H1 (cell line): ENCODE measurements at regions not wholly inside any gene's neighbourhood (a gene's known extent, or its start where the extent isn't known, plus 50 kb on each side); places are given as distances from the start of the nearest gene placed in this dataset.

Experiments used
- CTCF ChIA-PET: fragments of 300-600 bp; sonication (Branson Sonifier 250); formaldehyde crosslinking; loops from one replicate; lab custom pipeline; 2021; ENCODE audit not compliant: partially characterized antibody; lab: Charles Lee
- POLR2A ChIA-PET: fragments of 300-600 bp; sonication (Branson Sonifier 250); formaldehyde crosslinking; loops from one replicate; lab custom pipeline; 2021; ENCODE audit warnings: inconsistent platforms; ENCODE audit not compliant: partially characterized antibody; lab: Charles Lee
- DNase-seq, 2 experiments: peaks; one replicate each; pipeline versions ENCODE4 v3.0.0 to v3.0.0-alpha.2; 2010 to 2022; ENCODE audit warnings: low spot score in 2 of 2, low read depth in 1 of 2, mixed read lengths in 1 of 2
- FAIRE-seq: peaks from 2 replicates; lab custom pipeline; 2011; peaks lifted over from hg19 to GRCh38; lab: Jason Lieb, UNC
- H2AFZ ChIP-seq: 2 replicates; pipeline ENCODE4 v1.8.1; 2012; ENCODE audit warnings: low read length, inconsistent platforms
- H2AK5ac ChIP-seq: 2 replicates; pipeline ENCODE4 v1.6.1; 2013; ENCODE audit warnings: low read depth, low read length
- H2BK120ac ChIP-seq: replicated peaks from 2 replicates; pipeline ENCODE3; 2013; ENCODE audit warnings: low read depth, low read length, inconsistent platforms
- H2BK12ac ChIP-seq: 2 replicates; pipeline ENCODE4 v1.6.1; 2013; ENCODE audit warnings: low read depth, low read length
- H2BK15ac ChIP-seq: 2 replicates; pipeline ENCODE4 v1.6.1; 2013; ENCODE audit warnings: low read length
- H2BK20ac ChIP-seq: 2 replicates; pipeline ENCODE4 v1.6.1; 2013; ENCODE audit warnings: low read length
- H2BK5ac ChIP-seq: 2 replicates; pipeline ENCODE4 v1.6.1; 2013; ENCODE audit warnings: low read depth, low read length
- H3K14ac ChIP-seq: 2 replicates; pipeline ENCODE4 v1.6.1; 2013; ENCODE audit warnings: inconsistent platforms; ENCODE audit not compliant: insufficient read length
- H3K18ac ChIP-seq: 2 replicates; pipeline ENCODE4 v1.6.1; 2013; ENCODE audit warnings: low read length; ENCODE audit errors: extremely low read depth
- H3K23ac ChIP-seq: 2 replicates; pipeline ENCODE4 v1.6.1; 2013; ENCODE audit warnings: inconsistent platforms; ENCODE audit not compliant: insufficient read length
- H3K23me2 ChIP-seq: 2 replicates; pipeline ENCODE4 v1.6.1; 2013; ENCODE audit warnings: low read depth, low read length
- H3K27ac ChIP-seq: 2 replicates; pipeline ENCODE4 v1.6.1; 2011; ENCODE audit warnings: low read depth, low read length, inconsistent platforms
- H3K27me3 ChIP-seq, 4 experiments: replicated peaks in 1 of 4; 1 replicate in 1 of 4; 2 replicates in 3 of 4; pipeline versions ENCODE4 v1.6.1 to v1.8.1; 2011 to 2013; ENCODE audit warnings: low read length in 3 of 4, mild to moderate bottlenecking in 3 of 4, inconsistent platforms in 2 of 4, mixed read lengths in 2 of 4, moderate library complexity in 1 of 4; ENCODE audit not compliant: control insufficient read depth in 3 of 4, insufficient read depth in 3 of 4; ENCODE audit errors: extremely low read depth in 1 of 4
- H3K36me3 ChIP-seq, 4 experiments: 2 replicates each; pipeline versions ENCODE4 v1.6.1 to v1.8.1; 2011 to 2013; ENCODE audit warnings: mild to moderate bottlenecking in 4 of 4, low read length in 3 of 4, moderate library complexity in 2 of 4, control low read depth in 1 of 4, inconsistent platforms in 1 of 4; ENCODE audit not compliant: insufficient read depth in 4 of 4, control insufficient read depth in 2 of 4
- H3K4ac ChIP-seq: replicated peaks from 2 replicates; pipeline ENCODE3; 2013; ENCODE audit warnings: low read length, low read depth, mixed read lengths, inconsistent platforms; ENCODE audit not compliant: insufficient read length
- H3K4me1 ChIP-seq, 4 experiments: replicated peaks in 1 of 4; 1 replicate in 1 of 4; 2 replicates in 3 of 4; pipeline versions ENCODE4 v1.6.1 to v1.8.1; 2011 to 2013; ENCODE audit warnings: low read length in 3 of 4, inconsistent platforms in 2 of 4, mixed read lengths in 1 of 4; ENCODE audit not compliant: insufficient read depth in 4 of 4, control insufficient read depth in 3 of 4
- H3K4me2 ChIP-seq, 2 experiments: 2 replicates each; pipeline versions ENCODE4 v1.6.1 to v1.8.1; 2011 to 2013; ENCODE audit warnings: low read depth in 2 of 2, low read length in 2 of 2, control low read depth in 1 of 2, inconsistent platforms in 1 of 2, mild to moderate bottlenecking in 1 of 2; ENCODE audit not compliant: insufficient read depth in 1 of 2
- H3K4me3 ChIP-seq, 4 experiments: fragments of 200-600, 300-600 bp in 1 of 4; sonication (generic), shearing (Covaris generic), sonication (Bioruptor Twin) in 1 of 4; 2 replicates each; pipeline versions ENCODE4 v1.5.1 to v1.8.1; 2011 to 2016; ENCODE audit warnings: low read length in 4 of 4, low read depth in 3 of 4, control low read depth in 2 of 4, inconsistent platforms in 2 of 4, mild to moderate bottlenecking in 2 of 4, mixed read lengths in 1 of 4, moderate library complexity in 1 of 4; ENCODE audit not compliant: insufficient read depth in 2 of 4; ENCODE audit errors: extremely low read depth in 1 of 4
- H3K56ac ChIP-seq: replicated peaks from 2 replicates; pipeline ENCODE3; 2013; ENCODE audit warnings: low read depth, mild to moderate bottlenecking, mixed read lengths, low read length, inconsistent platforms; ENCODE audit not compliant: insufficient read length
- H3K79me1 ChIP-seq: 2 replicates; pipeline ENCODE4 v1.6.1; 2013; ENCODE audit warnings: low read depth, low read length, control low read depth
- H3K79me2 ChIP-seq, 2 experiments: 2 replicates each; pipeline versions ENCODE4 v1.6.1 to v1.8.1; 2012 to 2013; ENCODE audit warnings: low read length in 2 of 2, mild to moderate bottlenecking in 2 of 2, inconsistent platforms in 1 of 2; ENCODE audit not compliant: insufficient read depth in 2 of 2, control insufficient read depth in 1 of 2
- H3K9ac ChIP-seq, 4 experiments: replicated peaks in 1 of 4; 1 replicate in 1 of 4; 2 replicates in 3 of 4; pipeline versions ENCODE4 v1.6.1 to v1.8.1; 2011 to 2013; ENCODE audit warnings: low read depth in 3 of 4, low read length in 3 of 4, control low read depth in 2 of 4, mild to moderate bottlenecking in 2 of 4, moderate library complexity in 2 of 4, inconsistent platforms in 1 of 4; ENCODE audit errors: extremely low read depth in 1 of 4
- H3K9me3 ChIP-seq, 2 experiments: 2 replicates each; pipeline versions ENCODE4 v1.6.1 to v1.8.1; 2012 to 2013; ENCODE audit warnings: mild to moderate bottlenecking in 2 of 2, moderate library complexity in 2 of 2, control low read depth in 1 of 2, inconsistent platforms in 1 of 2, low read depth in 1 of 2, low read length in 1 of 2, mixed read lengths in 1 of 2; ENCODE audit not compliant: insufficient read depth in 2 of 2
- H4K20me1 ChIP-seq, 2 experiments: replicated peaks in 1 of 2; 2 replicates each; pipeline versions ENCODE3 to v1.8.1; 2011 to 2013; ENCODE audit warnings: inconsistent platforms in 2 of 2, low read length in 2 of 2, mild to moderate bottlenecking in 1 of 2; ENCODE audit not compliant: insufficient read depth in 2 of 2, control insufficient read depth in 1 of 2
- H4K5ac ChIP-seq: 2 replicates; pipeline ENCODE4 v1.6.1; 2013; ENCODE audit warnings: low read length, low read depth, mixed read lengths, inconsistent platforms; ENCODE audit not compliant: insufficient read length
- H4K8ac ChIP-seq: 2 replicates; pipeline ENCODE4 v1.8.0; 2013; ENCODE audit warnings: mild to moderate bottlenecking, moderate library complexity, low read length, inconsistent platforms; ENCODE audit not compliant: insufficient read depth; ENCODE audit errors: extremely low read depth
- H4K91ac ChIP-seq: replicated peaks from 2 replicates; pipeline ENCODE3; 2013; ENCODE audit warnings: low read length, mixed read lengths, inconsistent platforms; ENCODE audit not compliant: insufficient read length
- BACH1 ChIP-seq: IDR thresholded peaks from 2 replicates; pipeline ENCODE4 v1.6.1; 2012; ENCODE audit warnings: low read length, improper control_type of control experiment
- CBX5 ChIP-seq: fragments of 300-800, 300-1000 bp; sonication (generic); IDR thresholded peaks from 2 replicates; pipeline ENCODE4 v1.7.1; 2016; ENCODE audit warnings: antibody characterized with exemption, low read length, low read depth
- CEBPB ChIP-seq: IDR thresholded peaks from 2 replicates; pipeline ENCODE4 v1.6.1; 2012; ENCODE audit warnings: low read depth, low read length
- CHD1 ChIP-seq: IDR thresholded peaks from 2 replicates; pipeline ENCODE4 v1.6.1; 2012; ENCODE audit warnings: low read depth, low read length, improper control_type of control experiment
- GABPA ChIP-seq: IDR thresholded peaks from 2 replicates; pipeline ENCODE4 v1.6.1; 2011; ENCODE audit warnings: mild to moderate bottlenecking, low read length, moderate library complexity, borderline replicate concordance; ENCODE audit not compliant: insufficient read depth
- HDAC2 ChIP-seq, 2 experiments: fragments of 300-600 bp in 1 of 2; sonication (generic) in 1 of 2; IDR thresholded peaks; 2 replicates each; pipeline ENCODE4 v1.6.1; 2011 to 2012; ENCODE audit warnings: low read depth in 2 of 2, low read length in 2 of 2, mild to moderate bottlenecking in 2 of 2, moderate library complexity in 2 of 2, borderline replicate concordance in 1 of 2, inconsistent platforms in 1 of 2
- MAFK ChIP-seq: IDR thresholded peaks from 2 replicates; pipeline ENCODE4 v1.6.1; 2012; ENCODE audit warnings: low read depth, mild to moderate bottlenecking, improper control_type of control experiment, low read length
- RAD21 ChIP-seq, 2 experiments: IDR thresholded peaks in 1 of 2; conservative IDR thresholded peaks in 1 of 2; 2 replicates each; pipeline ENCODE4 v1.6.1; 2011; ENCODE audit warnings: low read depth in 2 of 2, low read length in 2 of 2, improper control_type of control experiment in 1 of 2, inconsistent platforms in 1 of 2, mild to moderate bottlenecking in 1 of 2, moderate library complexity in 1 of 2
- TBP ChIP-seq: IDR thresholded peaks from 2 replicates; pipeline ENCODE4 v1.6.1; 2011; ENCODE audit warnings: low read depth, low read length, improper control_type of control experiment
- WGBS, 2 experiments: shearing (Covaris generic) in 1 of 2; methylation state at CpG; one replicate each; pipeline versions ENCODE4 v1.1.6 to v1.1.7; 2013 to 2015; ENCODE audit warnings: low lambda C conversion rate in 2 of 2, mixed read lengths in 2 of 2, inconsistent platforms in 1 of 2, low coverage in 1 of 2, missing lambda C conversion rate in 1 of 2; ENCODE audit not compliant: insufficient replicate concordance in 2 of 2, insufficient coverage in 1 of 2, insufficient read length in 1 of 2; ENCODE audit errors: extremely low coverage in 1 of 2, missing lambda C conversion rate in 1 of 2; 5-methylcytosine and 5-hydroxymethylcytosine counted together
- TF ChIP-seq, protein P1 (sequence below): IDR thresholded peaks from 2 replicates; pipeline ENCODE4 v1.6.1; 2012; ENCODE audit warnings: inconsistent platforms
- TF ChIP-seq, protein P2 (sequence below): IDR thresholded peaks from 2 replicates; pipeline ENCODE4 v1.6.1; 2011; ENCODE audit warnings: low read depth, mild to moderate bottlenecking, low read length; ENCODE audit not compliant: insufficient read depth

GRCh38 chr3:154850921-154851320 lies 229.2 kb upstream of the MME start:
- Histone ChIP-seq H4K5ac (no peak overlapping the region), H3K18ac (no peak overlapping the region), H3K27me3 (no peaks in the 10 kb centered on the region), H3K23ac (no peak overlapping the region), H3K9ac (no peak overlapping the region), H3K23me2 (no peaks in the 10 kb centered on the region), H3K4me1 (no peaks in the 10 kb centered on the region), H2AFZ (no peak overlapping the region), H3K4me3 (no peak overlapping the region), H2BK20ac (no peak overlapping the region), H3K79me2 (no peaks in the 10 kb centered on the region), H2AK5ac (no peak overlapping the region), H3K14ac (no peak overlapping the region), H2BK5ac (no peak overlapping the region), H3K9me3 (no peaks in the 10 kb centered on the region; a peak in 1 of 4 replicates), H3K79me1 (no peaks in the 10 kb centered on the region), H3K36me3 (no peaks in the 10 kb centered on the region), H3K27ac (no peak overlapping the region), H3K56ac (no peak overlapping the region), H3K4me2 (no peak overlapping the region), H2BK120ac (no peak overlapping the region), H2BK15ac (no peak overlapping the region), H4K20me1 (no peaks in the 10 kb centered on the region), H4K8ac (no peak overlapping the region), H3K4ac (no peak overlapping the region), H4K91ac (no peak overlapping the region), H2BK12ac (no peak overlapping the region)
- DNase-seq (no peak), FAIRE-seq (no peak)
- POLR2A ChIA-PET: no interaction called here
- CTCF ChIA-PET: interaction anchor here (1.2 to 1.8 kb wide), 2 partner anchors 11 to 474 kb away, joined by 4 read pairs; no protein-coding TSS in a partner anchor
- WGBS, 2 experiments: 93% methylated on average over 2 of the region's 2 CpGs; no CpG with 5 or more reads in 1 of the 2 experiments
- no peak for TF ChIP-seq CBX5
- TF ChIP-seq HDAC2 (IDR thresholded peaks at IDR 0.05; ENCODE audit: borderline replicate concordance in 1 of 2, low read depth in 2 of 2, low read length in 2 of 2): no peak
- no peak for TF ChIP-seq GABPA
- no peak for TF ChIP-seq CEBPB
- TF ChIP-seq, protein P1, sequence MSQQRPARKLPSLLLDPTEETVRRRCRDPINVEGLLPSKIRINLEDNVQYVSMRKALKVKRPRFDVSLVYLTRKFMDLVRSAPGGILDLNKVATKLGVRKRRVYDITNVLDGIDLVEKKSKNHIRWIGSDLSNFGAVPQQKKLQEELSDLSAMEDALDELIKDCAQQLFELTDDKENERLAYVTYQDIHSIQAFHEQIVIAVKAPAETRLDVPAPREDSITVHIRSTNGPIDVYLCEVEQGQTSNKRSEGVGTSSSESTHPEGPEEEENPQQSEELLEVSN: no peak
- no peak for TF ChIP-seq MAFK
- no peak for TF ChIP-seq BACH1
- TF ChIP-seq RAD21 (IDR thresholded peaks at IDR 0.05 in 1 of 2, conservative IDR thresholded peaks at IDR 0.05 in 1 of 2; ENCODE audit: low read depth in 2 of 2, low read length in 2 of 2): no peak
- TF ChIP-seq TBP: no peak
- no peak for TF ChIP-seq CHD1
- TF ChIP-seq, protein P2, sequence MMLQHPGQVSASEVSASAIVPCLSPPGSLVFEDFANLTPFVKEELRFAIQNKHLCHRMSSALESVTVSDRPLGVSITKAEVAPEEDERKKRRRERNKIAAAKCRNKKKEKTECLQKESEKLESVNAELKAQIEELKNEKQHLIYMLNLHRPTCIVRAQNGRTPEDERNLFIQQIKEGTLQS: no peak
